ENCODE measurements at regions not wholly inside any gene's neighbourhood (a gene's known extent, or its start where the extent isn't known, plus 50 kb on each side); places are given as distances from the start of the nearest gene placed in this dataset.

DNA sequence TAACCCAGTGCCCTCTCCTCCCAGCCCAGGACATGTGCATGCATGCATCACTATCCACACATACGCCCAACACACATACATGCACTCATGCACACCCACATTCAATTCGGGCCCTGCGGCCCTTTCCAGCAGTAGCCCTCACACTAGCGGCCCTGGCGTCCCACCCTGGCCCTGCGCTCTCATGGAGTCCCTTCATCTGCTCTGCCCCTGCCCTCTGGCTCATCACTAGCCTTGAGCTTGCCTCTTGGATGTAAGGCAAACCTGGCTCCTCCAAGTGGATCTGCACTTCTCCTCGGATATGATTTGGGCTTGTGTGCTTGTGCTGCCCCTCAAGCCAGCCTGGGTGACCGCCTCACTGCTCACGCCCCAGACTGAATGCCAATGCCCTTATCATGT is 147.2 kb downstream of the SEC61B start:
- DNase-seq (ENCODE audit: extremely low spot score in 2 of 2) = no peak
- peak overlapping the region; percentile 95 for H3K27ac ChIP-seq

DNA sequence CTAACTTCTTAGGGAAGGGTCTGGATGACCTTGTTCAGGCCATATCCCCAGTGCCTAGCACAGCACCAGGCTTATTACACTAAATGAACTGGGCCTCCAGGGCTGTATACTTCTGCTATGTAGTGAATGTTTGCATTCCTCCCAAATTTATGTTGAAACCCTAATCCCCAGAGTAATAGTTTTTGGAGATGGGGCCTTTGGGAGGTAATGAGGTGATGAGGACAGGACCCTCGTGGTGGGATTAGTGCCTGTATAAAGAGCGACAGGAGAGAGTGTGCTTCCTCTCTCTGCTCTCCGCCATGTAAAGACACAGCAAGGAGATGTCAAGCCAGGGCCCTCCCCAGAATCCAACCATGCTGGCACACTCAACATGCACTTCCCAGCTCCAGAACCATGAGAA is 148.3 kb downstream of the SEC61B start:
- intact Hi-C loops (cut with DNase I) = no loop called here
- H3K36me3 ChIP-seq = no peaks in the 10 kb centered on the region
- H3K9me3 ChIP-seq = no peaks in the 10 kb centered on the region
- TF ChIP-seq POLR2A (IDR thresholded peaks at IDR 0.05) (no peak), POLR2AphosphoS5 (IDR thresholded peaks at IDR 0.05; ENCODE audit: insufficient read depth in 1 of 2, low read depth in 1 of 2) (no peak)
- TF ChIP-seq, protein P1, sequence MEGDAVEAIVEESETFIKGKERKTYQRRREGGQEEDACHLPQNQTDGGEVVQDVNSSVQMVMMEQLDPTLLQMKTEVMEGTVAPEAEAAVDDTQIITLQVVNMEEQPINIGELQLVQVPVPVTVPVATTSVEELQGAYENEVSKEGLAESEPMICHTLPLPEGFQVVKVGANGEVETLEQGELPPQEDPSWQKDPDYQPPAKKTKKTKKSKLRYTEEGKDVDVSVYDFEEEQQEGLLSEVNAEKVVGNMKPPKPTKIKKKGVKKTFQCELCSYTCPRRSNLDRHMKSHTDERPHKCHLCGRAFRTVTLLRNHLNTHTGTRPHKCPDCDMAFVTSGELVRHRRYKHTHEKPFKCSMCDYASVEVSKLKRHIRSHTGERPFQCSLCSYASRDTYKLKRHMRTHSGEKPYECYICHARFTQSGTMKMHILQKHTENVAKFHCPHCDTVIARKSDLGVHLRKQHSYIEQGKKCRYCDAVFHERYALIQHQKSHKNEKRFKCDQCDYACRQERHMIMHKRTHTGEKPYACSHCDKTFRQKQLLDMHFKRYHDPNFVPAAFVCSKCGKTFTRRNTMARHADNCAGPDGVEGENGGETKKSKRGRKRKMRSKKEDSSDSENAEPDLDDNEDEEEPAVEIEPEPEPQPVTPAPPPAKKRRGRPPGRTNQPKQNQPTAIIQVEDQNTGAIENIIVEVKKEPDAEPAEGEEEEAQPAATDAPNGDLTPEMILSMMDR (IDR thresholded peaks at IDR 0.05) = no peak
- no peak overlapping the region for H3K4me3 ChIP-seq
- H3K27me3 ChIP-seq = no peaks in the 10 kb centered on the region
- H3K27ac ChIP-seq = no peak overlapping the region
- H3K4me1 ChIP-seq = peaks cover 17% of the 10 kb centered on the region
- no peak for DNase-seq (ENCODE audit: extremely low spot score in 2 of 2)

More for the DNA sequence above, 147.2 kb downstream of the SEC61B start:
- no peak overlapping the region for H3K4me3 ChIP-seq
- no peak for TF ChIP-seq POLR2A (IDR thresholded peaks at IDR 0.05)
- TF ChIP-seq, protein P1 (IDR thresholded peaks at IDR 0.05) = no peak
- no peak for TF ChIP-seq POLR2AphosphoS5 (IDR thresholded peaks at IDR 0.05; ENCODE audit: insufficient read depth in 1 of 2, low read depth in 1 of 2)
- intact Hi-C loops (cut with DNase I) = loop anchor here (10.0 kb wide), 1 partner anchor 455 kb away; the partner anchor contains the start of gene NR4A3
- H3K4me1 ChIP-seq = peaks cover 17% of the 10 kb centered on the region
- no peaks in the 10 kb centered on the region for H3K27me3 ChIP-seq
- no peaks in the 10 kb centered on the region for H3K9me3 ChIP-seq
- H3K36me3 ChIP-seq = no peaks in the 10 kb centered on the region

DNA sequence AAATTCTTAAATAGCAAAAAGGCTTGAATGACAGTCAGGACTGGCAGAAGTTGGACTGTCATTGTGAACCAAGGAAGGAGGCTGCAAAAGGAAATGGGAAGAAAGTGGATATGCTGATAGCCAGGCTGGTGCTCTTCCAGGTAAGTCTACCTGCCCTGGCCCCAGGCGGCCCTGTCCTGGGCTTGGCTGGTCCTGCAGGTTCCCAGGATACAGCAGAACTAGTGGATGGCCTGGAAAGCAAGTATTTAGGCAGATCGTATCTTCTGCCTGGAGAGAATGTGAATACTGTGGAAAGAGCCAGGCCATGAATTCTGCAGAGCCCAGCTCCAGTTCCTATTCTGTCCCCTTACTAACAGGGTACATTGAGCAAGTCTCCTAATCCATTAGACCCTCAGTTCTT is 149.3 kb downstream of the SEC61B start:
- TF ChIP-seq, protein P1 (IDR thresholded peaks at IDR 0.05) = no peak
- TF ChIP-seq POLR2AphosphoS5 (IDR thresholded peaks at IDR 0.05; ENCODE audit: insufficient read depth in 1 of 2, low read depth in 1 of 2) = no peak
- TF ChIP-seq POLR2A (IDR thresholded peaks at IDR 0.05) = no peak
- DNase-seq (ENCODE audit: extremely low spot score in 2 of 2) = no peak
- Histone ChIP-seq H3K4me3 (no peak overlapping the region), H3K9me3 (no peaks in the 10 kb centered on the region), H3K36me3 (no peaks in the 10 kb centered on the region), H3K27me3 (no peaks in the 10 kb centered on the region), H3K27ac (no peak overlapping the region), H3K4me1 (peaks cover 17% of the 10 kb centered on the region)
- intact Hi-C loops (cut with DNase I) = no loop called here

DNA sequence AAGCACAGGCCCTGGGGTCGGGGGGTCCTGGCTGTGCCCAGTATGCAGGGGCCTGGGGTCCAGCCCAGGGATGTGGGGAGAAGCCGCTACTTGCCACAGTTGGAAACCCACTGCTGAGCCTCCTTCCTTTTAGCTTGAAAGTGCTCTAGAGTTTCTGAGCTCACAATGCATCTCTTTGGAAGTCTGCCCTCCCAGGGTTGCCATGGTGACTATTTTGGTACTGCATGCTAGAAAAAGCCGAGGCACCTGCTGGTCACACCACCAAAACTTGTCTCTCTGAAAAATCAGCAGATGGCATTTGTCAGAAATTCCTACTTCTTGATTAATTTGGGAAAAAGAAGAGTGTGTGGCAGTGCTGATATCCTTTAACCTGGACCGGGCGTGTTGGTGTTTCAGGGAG is 151.8 kb downstream of the SEC61B start:
- no peak overlapping the region for H3K4me3 ChIP-seq
- no peaks in the 10 kb centered on the region for H3K36me3 ChIP-seq
- peaks cover 5% of the 10 kb centered on the region for H3K4me1 ChIP-seq
- intact Hi-C loops (cut with DNase I) = no loop called here
- no peaks in the 10 kb centered on the region for H3K27me3 ChIP-seq
- TF ChIP-seq, protein P1 (IDR thresholded peaks at IDR 0.05) = no peak
- TF ChIP-seq POLR2AphosphoS5 (IDR thresholded peaks at IDR 0.05; ENCODE audit: insufficient read depth in 1 of 2, low read depth in 1 of 2) (no peak), POLR2A (IDR thresholded peaks at IDR 0.05) (no peak)
- H3K27ac ChIP-seq = no peak overlapping the region
- no peak for DNase-seq (ENCODE audit: extremely low spot score in 2 of 2)
- no peaks in the 10 kb centered on the region for H3K9me3 ChIP-seq

DNA sequence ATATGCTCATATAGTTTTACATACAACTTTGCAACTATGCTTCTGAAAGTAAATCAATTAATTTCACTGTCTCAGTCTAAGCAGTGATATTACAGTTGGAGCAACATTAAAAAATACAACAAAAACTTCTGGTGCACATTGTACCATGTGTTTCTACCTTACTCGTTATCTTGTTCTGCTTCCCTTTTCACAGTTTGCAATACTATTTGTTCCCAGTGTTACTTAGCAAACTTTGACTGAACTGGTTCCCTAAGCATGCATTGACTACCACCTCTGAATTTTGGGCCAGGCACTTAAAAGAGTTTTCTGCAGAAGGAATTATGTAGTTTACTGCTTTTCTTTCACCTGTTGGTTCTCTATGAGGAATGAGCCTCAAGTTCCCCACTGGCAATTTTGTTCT is 152.7 kb downstream of the SEC61B start:
- TF ChIP-seq, protein P1 (IDR thresholded peaks at IDR 0.05) = no peak
- no peak for TF ChIP-seq POLR2AphosphoS5 (IDR thresholded peaks at IDR 0.05; ENCODE audit: insufficient read depth in 1 of 2, low read depth in 1 of 2)
- TF ChIP-seq POLR2A (IDR thresholded peaks at IDR 0.05) = no peak
- intact Hi-C loops (cut with DNase I) = no loop called here
- no peaks in the 10 kb centered on the region for H3K4me1 ChIP-seq
- H3K27ac ChIP-seq = no peak overlapping the region
- H3K4me3 ChIP-seq = no peak overlapping the region
- no peak for DNase-seq (ENCODE audit: extremely low spot score in 2 of 2)
- H3K36me3 ChIP-seq = no peaks in the 10 kb centered on the region
- H3K27me3 ChIP-seq = no peaks in the 10 kb centered on the region
- no peaks in the 10 kb centered on the region for H3K9me3 ChIP-seq

Data from vagina (tissue), 2 donors.